Activated CD4-positive, alpha-beta T cell treated with anti-CD3 and anti-CD28 coated beads for 24 hours (primary cell): ENCODE measurements at regions not wholly inside any gene's neighbourhood (a gene's known extent, or its start where the extent isn't known, plus 50 kb on each side); places are given as distances from the start of the nearest gene placed in this dataset.

Experiments
- DNase-seq, 2 donors: peaks; one replicate each; pipeline ENCODE4 v3.0.0-alpha.2; 2020; ENCODE audit warnings: low read depth in 2 of 2

DNA sequence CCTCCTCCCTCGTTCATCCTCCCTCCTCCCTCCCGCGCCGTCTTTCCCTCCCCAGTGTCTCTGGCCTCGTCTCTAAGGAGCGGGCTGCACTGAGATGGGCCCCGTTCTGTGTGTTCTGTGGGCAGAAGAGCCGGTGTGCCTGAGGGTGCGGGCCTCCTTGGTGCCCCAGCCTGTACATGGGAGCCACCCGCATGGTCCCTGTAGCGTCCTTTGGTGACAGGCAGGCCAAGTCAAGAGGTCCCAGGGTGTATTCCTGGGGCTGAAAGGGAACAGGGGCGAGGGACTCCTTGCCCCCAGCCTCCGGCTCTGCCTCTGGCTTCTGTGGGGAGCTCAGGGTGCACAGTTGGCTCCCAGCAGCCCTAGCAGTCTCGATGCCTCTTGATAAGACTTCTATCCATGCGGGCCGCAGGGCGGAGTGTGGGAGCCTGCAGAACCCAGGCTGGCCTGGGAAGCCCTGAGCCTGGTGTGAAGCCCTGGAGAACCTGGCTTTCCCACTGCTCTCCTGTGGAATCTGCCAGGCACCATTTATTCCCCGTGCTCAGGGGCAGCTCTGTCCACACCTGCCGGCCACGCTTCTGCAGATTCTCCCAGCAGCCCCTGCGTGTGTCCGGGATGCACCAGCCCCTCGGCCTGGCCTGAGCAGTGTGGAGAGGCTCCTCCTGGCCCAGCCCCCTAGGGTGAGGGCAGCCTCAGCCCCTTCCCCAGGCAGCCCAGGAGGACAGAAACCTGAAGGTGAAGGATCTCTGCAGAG, 181.3 kb downstream of the KIF26A start:
- no peak for DNase-seq

DNA sequence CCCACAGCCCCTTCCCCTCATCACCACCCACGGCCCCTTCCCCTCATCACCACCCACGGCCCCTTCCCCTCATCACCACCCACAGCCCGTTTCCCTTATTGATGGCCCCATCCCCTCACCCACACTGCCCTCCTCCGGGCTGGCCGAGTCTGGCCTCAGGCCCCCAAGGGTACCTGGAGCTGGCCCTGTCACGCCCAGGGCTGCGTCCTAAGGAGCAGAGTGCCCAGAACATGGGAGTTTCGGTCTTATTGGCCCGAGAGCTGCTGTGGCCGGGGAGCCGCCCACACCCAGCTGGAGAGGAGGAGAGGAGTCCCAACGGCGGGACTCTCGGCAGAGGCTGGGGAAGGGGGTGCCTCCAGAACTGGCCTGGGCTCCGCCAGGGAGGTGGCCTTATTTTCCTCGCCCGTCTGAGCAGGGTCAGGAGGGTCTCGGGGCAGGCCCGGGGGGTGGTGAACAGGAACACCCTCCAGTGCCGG, 182.3 kb downstream of the KIF26A start:
- DNase-seq = no peak

- DNase-seq = no peak
Observed at GRCh38 chr14:104321088-104321801, 182.9 kb downstream of the KIF26A start.

- no peak for DNase-seq
Observed at GRCh38 chr14:104321802-104322130, 183.4 kb downstream of the KIF26A start.

DNA sequence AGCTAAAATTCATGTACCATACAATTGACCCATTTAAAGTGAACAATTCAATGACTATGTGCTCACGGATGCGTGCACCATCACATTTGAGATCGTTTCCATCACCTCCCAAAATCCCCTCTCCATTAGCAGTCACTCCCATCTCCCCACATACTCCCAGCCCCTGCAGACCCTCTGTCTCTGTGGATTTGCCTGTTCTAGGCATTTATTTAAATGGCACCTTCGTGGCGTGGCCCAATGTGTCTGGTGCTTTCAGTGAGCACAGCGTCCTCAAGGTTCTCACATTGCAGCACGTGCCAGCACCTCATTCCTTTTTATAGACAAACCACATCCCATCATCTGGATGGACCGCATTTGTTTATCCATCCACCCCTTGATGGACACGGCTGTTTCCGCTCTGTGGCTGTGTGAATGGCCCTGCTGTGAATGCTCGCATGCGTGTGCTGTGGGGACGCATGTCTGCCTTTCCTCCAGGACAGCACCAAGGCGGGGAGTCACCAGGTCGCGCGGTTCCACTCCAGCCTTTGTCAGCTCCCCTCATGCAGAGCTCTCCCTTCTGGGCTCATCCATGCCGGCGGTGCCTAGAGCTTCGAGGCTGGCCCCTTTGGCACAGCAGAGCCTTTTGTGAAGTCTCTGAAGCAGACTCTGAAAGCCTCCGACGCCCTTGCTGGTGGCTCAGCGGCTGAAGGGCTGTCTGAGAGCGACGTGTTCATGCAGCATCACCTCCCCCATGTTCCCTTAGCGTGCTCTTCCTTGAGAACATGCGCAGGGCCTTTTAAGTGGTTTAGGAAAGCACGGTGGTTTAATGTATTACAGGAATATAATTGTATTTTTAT, 184.4 kb downstream of the KIF26A start:
- DNase-seq = no peak

DNA sequence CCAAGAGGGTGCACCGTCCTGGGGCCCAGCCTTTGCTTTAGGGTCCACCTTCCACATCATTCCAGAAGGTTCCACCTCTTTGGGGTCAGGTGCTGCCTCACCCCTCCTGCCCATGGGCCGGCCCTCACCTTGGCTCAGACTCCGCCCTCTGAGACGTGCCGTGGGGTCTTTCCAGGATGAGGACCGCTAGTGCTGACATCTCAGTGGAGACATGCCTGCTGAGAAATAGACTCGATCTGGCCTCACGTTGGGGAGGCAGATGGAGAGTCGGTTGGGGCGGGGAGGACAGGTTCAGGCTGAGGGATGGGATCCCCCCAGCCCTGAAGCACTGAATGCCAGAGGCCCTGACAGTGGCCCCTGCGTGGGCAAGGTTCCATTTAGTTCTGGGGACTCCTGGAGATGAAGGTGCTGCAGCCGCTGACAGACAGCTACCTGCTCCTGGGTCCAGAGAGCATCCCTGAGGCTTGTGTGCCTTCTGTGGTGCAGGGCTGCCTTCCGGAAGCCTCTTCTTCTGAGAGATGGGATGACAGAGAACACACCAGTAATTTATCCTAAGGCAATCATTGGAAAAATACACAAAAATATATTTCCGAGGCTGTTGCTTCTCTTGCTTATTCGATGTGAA, 185.3 kb downstream of the KIF26A start:
- DNase-seq = no peak

DNA sequence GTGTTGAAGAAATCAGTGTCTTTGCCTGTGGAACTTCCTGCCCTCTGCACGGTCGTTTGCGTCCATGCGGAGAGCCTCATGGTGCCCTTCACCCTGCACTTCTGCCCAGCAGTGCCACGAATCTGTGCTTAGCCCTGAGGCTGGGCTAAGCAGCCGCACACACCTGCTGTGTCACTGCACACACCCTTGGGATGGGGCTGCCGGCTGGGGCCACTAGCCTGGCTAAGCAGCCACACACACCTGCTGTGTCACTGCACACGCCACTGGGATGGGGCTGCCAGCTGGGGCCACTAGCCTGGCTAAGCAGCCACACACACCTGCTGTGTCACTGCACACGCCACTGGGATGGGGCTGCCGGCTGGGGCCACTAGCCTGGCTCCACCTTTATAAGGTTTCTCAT, 188.5 kb downstream of the KIF26A start:
- DNase-seq = no peak

DNA sequence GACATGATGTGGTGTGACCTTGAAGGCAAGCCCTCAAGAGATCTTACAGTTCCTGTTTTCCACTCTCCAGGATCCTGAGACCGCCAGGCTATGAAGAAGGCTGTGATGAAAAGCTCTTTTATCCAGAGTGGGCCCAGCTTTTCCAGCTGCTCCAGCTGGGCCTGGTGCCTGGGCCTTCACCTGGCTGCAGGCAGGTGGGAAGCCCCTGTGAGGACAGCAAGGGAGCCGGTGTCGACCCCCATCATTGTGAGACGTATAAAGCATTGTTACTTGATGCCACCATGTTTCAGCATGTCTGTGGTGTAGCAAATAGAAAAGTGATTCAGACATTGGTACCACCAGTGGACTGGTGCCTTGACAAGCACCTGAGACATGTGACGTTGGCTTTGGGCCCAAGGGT, 190.2 kb downstream of the KIF26A start:
- DNase-seq = no peak

GRCh38 chr14:104329793-104330192, 191.4 kb downstream of the KIF26A start:
- DNase-seq = no peak

GRCh38 chr14:104331871-104332605, 193.7 kb downstream of the KIF26A start:
- no peak for DNase-seq

DNA sequence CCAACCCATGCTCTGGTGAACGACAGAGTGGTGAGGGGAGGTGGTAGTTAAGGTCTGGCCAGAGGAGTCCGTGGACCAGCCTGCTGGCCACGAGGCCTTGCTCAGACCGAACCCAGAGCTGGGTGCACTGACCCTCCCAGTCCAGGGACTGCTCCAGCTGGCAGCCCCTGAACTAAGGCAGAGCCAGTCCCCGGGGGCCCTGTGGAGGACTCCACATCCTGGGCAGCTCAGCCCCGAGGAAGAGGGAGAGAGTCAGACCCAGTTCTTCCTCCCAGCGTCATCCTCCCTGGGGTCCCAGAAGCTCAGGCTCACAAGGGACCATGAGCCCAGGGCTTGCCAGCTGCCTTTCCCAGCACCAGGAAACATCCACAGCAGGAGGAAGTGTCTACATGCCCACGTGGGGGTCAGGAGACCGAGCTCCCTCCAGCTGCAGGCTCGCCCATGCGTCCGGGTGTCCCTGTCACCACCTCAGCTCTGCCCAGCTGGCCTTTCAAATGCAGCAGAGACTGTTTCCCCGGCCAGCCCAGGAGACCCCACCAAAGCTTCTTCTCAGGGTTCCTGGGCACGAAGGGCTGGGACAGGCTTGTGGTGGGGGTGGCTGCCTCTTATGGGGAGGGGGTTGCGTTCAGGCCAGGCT, 194.4 kb downstream of the KIF26A start:
- DNase-seq = no peak

- no peak for DNase-seq
Observed at GRCh38 chr14:104333646-104334423, 195.4 kb downstream of the KIF26A start.

DNA sequence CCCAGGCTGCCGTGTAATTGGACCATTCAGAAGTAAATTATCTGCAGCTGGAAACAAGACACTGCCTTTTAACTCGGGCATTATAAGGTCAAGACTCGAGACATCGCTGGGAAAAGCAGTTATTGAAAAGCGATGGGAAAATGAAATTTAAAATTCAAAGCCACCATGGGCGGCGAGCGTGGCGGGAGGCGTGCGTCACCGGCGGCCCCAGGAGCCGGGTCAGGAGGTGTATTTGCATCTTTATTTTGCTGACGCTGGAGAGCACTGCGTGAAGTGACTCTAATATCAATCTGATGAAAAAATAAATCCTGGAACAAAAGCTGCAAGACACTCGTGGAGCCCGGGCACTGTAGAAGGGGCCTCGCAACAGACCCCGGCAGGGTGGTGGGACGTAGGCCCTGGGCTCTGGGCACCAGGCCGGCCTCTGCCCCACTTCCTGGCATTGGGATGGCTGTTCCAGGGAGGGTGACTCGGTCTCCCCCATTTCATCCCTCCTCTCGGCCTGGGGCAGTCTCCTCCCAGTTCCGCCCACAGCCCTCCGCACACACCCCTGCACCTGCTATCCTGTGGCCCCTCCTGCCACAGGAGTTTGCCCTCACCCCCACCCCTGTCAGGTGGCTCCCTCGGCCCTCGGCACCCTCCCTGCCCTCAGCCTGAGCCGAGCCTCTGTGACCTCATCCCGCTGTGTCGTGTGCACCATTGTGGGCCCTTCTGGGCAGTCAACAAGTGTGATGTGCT, 196.2 kb downstream of the KIF26A start:
- no peak for DNase-seq

GRCh38 chr14:104335176-104335575, 196.8 kb downstream of the KIF26A start:
- no peak for DNase-seq

- DNase-seq = no peak
Observed at GRCh38 chr14:104335611-104336010, 197.2 kb downstream of the KIF26A start.

- DNase-seq = no peak
Observed at GRCh38 chr14:104337351-104337750, 199.0 kb downstream of the KIF26A start.

- DNase-seq = no peak
Observed at GRCh38 chr14:104339361-104339760, 201.0 kb downstream of the KIF26A start.

DNA sequence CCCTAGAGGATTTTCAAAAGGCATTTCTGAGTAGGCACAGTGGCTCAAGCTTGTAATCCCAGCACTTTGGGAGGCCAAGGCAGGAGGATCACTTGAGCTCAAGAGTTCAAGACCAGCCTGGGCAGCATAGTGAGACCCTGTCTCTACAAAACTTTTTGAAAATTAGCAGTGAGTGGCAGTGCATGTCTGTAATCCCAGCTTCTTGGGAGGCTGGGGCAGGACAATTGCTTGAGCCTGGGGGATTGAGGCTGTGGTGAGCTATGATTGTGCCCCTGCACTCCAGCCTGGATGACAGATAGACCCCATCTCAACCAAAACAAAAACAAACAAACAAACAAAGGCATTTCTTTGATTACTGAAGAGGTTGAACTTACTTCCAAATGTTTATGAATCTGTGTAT, 201.4 kb downstream of the KIF26A start:
- no peak for DNase-seq
